ENCODE measurements at regions not wholly inside any gene's neighbourhood (a gene's known extent, or its start where the extent isn't known, plus 50 kb on each side); places are given as distances from the start of the nearest gene placed in this dataset.

DNA sequence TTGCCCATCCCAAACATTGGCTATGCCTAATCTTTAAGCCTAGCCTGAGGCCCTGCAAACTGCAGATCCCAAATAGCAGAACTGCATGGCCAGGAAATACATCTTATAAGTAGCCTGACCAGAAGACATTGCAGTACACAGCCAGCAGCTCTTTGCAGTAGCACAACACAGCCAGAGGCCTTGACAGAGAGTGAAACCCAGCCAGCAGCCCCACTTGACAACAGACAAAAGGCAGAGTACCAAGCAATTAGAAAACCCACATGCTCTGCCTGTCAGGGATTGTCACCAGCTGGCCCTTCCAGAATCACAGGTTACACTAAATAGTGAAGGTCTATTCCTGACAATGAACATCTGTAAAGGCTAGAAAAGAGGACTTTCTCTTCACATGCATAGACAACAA, 242.8 kb upstream of the TMEM72 start:
- intact Hi-C loops (cut with micrococcal nuclease) = no loop called here
- Histone ChIP-seq H2AFZ (ENCODE audit: insufficient read depth, low read depth, low read length, poor library complexity, severe bottlenecking) (no peak overlapping the region), H3K9ac (ENCODE audit: low read length) (no peak overlapping the region), H3K36me3 (replicated peaks in 1 of 2; ENCODE audit: control extremely low read depth in 1 of 2, control insufficient read depth in 1 of 2, extremely low read depth in 1 of 2, insufficient read depth in 2 of 2, low read length in 1 of 2) (no peaks in the 10 kb centered on the region), H3K79me2 (ENCODE audit: control insufficient read depth, insufficient read depth, low read length) (no peaks in the 10 kb centered on the region), H3K4me3 (ENCODE audit: control extremely low read depth in 1 of 5, extremely low read depth in 1 of 5, insufficient read depth in 1 of 5, low read depth in 2 of 5, low read length in 4 of 5) (no peak overlapping the region), H3K27ac (ENCODE audit: low read length in 2 of 2) (no peak overlapping the region), H3K4me2 (replicated peaks; ENCODE audit: low read depth, low read length, poor library complexity, severe bottlenecking) (no peak overlapping the region), H4K20me1 (ENCODE audit: control insufficient read depth, insufficient read depth, low read length, poor library complexity, severe bottlenecking) (no peaks in the 10 kb centered on the region), H3K9me3 (ENCODE audit: control extremely low read depth in 1 of 3, control insufficient read depth in 2 of 3, insufficient read depth in 1 of 3, low read length in 2 of 3) (peaks cover 0 to 18% (median 2%) of the 10 kb centered on the region in 3 donors), H3K27me3 (replicated peaks in 1 of 4; ENCODE audit: control extremely low read depth in 1 of 4, control insufficient read depth in 3 of 4, insufficient read depth in 4 of 4, low read length in 3 of 4) (no peaks in the 10 kb centered on the region), H3K4me1 (ENCODE audit: control insufficient read depth in 2 of 2, insufficient read depth in 2 of 2, low read length in 2 of 2) (no peaks in the 10 kb centered on the region)
- no peak for ATAC-seq (ENCODE audit: low read depth)
- ChIA-PET POLR2A (no interaction called here), CTCF (no interaction called here)
- Mint-ChIP-seq H3K9me3 (ENCODE audit: insufficient read depth) (no peaks in the 10 kb centered on the region), H3K27me3 (peaks cover 8% of the 10 kb centered on the region), H3K4me3 (no peak overlapping the region), H3K27ac (no peak overlapping the region), H3K4me1 (no peaks in the 10 kb centered on the region)
- no peak for TF ChIP-seq CTCF (IDR thresholded peaks at IDR 0.05)
- no peak for TF ChIP-seq EZH2 (IDR thresholded peaks at IDR 0.05; ENCODE audit: borderline replicate concordance, insufficient read depth, low read depth, low read length, poor library complexity, severe bottlenecking)
- no peak for DNase-seq

GRCh38 chr10:44671319-44671718, 239.8 kb upstream of the TMEM72 start:
- TF ChIP-seq CTCF (IDR thresholded peaks at IDR 0.05) (no peak), EZH2 (IDR thresholded peaks at IDR 0.05; ENCODE audit: borderline replicate concordance, insufficient read depth, low read depth, low read length, poor library complexity, severe bottlenecking) (no peak)
- DNase-seq = no peak
- Histone ChIP-seq H3K27ac (ENCODE audit: low read length in 2 of 2) (no peak overlapping the region), H3K4me1 (ENCODE audit: control insufficient read depth in 2 of 2, insufficient read depth in 2 of 2, low read length in 2 of 2) (no peaks in the 10 kb centered on the region), H3K4me3 (ENCODE audit: control extremely low read depth in 1 of 5, extremely low read depth in 1 of 5, insufficient read depth in 1 of 5, low read depth in 2 of 5, low read length in 4 of 5) (no peak overlapping the region), H3K9me3 (ENCODE audit: control extremely low read depth in 1 of 3, control insufficient read depth in 2 of 3, insufficient read depth in 1 of 3, low read length in 2 of 3) (peaks cover 0 to 13% (median 2%) of the 10 kb centered on the region in 3 donors), H3K79me2 (ENCODE audit: control insufficient read depth, insufficient read depth, low read length) (no peaks in the 10 kb centered on the region), H3K4me2 (replicated peaks; ENCODE audit: low read depth, low read length, poor library complexity, severe bottlenecking) (no peak overlapping the region), H3K9ac (ENCODE audit: low read length) (no peak overlapping the region), H4K20me1 (ENCODE audit: control insufficient read depth, insufficient read depth, low read length, poor library complexity, severe bottlenecking) (no peaks in the 10 kb centered on the region), H3K36me3 (replicated peaks in 1 of 2; ENCODE audit: control extremely low read depth in 1 of 2, control insufficient read depth in 1 of 2, extremely low read depth in 1 of 2, insufficient read depth in 2 of 2, low read length in 1 of 2) (no peaks in the 10 kb centered on the region), H2AFZ (ENCODE audit: insufficient read depth, low read depth, low read length, poor library complexity, severe bottlenecking) (no peak overlapping the region), H3K27me3 (replicated peaks in 1 of 4; ENCODE audit: control extremely low read depth in 1 of 4, control insufficient read depth in 3 of 4, insufficient read depth in 4 of 4, low read length in 3 of 4) (no peaks in the 10 kb centered on the region)
- ChIA-PET POLR2A (no interaction called here), CTCF (no interaction called here)
- Mint-ChIP-seq H3K27ac (no peak overlapping the region), H3K4me3 (no peak overlapping the region), H3K4me1 (no peaks in the 10 kb centered on the region), H3K27me3 (peaks cover 8% of the 10 kb centered on the region), H3K9me3 (ENCODE audit: insufficient read depth) (no peaks in the 10 kb centered on the region)
- intact Hi-C loops (cut with micrococcal nuclease) = no loop called here
- ATAC-seq (ENCODE audit: low read depth) = no peak

All from B cell (primary cell).